H1 (cell line): ENCODE measurements at regions not wholly inside any gene's neighbourhood (a gene's known extent, or its start where the extent isn't known, plus 50 kb on each side); places are given as distances from the start of the nearest gene placed in this dataset.
"Not testable (repeated sequence)": the region's sequence is repeated elsewhere in the genome, so short reads cannot be mapped to it uniquely, and the experiment has no call there.

Experiments
- ASH2L ChIP-seq: fragments of 200-600, 300-600 bp; sonication (generic); IDR thresholded peaks from one replicate; pipeline ENCODE4 v1.7.1; 2017; ENCODE audit warnings: low read length
- CBX8 ChIP-seq: fragments of 300-800, 300-1000 bp; sonication (generic); IDR thresholded peaks from 2 replicates; pipeline ENCODE4 v1.7.1; 2016; ENCODE audit warnings: low read depth, low read length, borderline replicate concordance
- CREB1 ChIP-seq: IDR thresholded peaks from 2 replicates; pipeline ENCODE4 v1.6.1; 2012; ENCODE audit warnings: inconsistent platforms
- POLR2A ChIP-seq, 2 experiments: IDR thresholded peaks; 1 replicate in 1 of 2; 2 replicates in 1 of 2; pipeline ENCODE4 v1.6.1; 2011; ENCODE audit warnings: low read depth in 2 of 2, low read length in 2 of 2, mild to moderate bottlenecking in 2 of 2; ENCODE audit errors: control extremely low read depth in 1 of 2
- POLR2AphosphoS5 ChIP-seq: IDR thresholded peaks from 2 replicates; pipeline ENCODE4 v1.6.1; 2011; ENCODE audit warnings: low read depth, low read length
- SUZ12 ChIP-seq: fragments of 200-600 bp; sonication (generic); IDR thresholded peaks from 2 replicates; pipeline ENCODE4 v1.6.1; 2012; ENCODE audit warnings: mild to moderate bottlenecking, inconsistent platforms, low read length, moderate library complexity, mixed read lengths
- TAF1 ChIP-seq: IDR thresholded peaks from 2 replicates; pipeline ENCODE4 v1.6.1; 2011; ENCODE audit warnings: mild to moderate bottlenecking, low read depth, low read length
- TF ChIP-seq, protein P1 (sequence below), 3 experiments: IDR thresholded peaks; 1 replicate in 2 of 3; 2 replicates in 1 of 3; pipeline versions ENCODE4 v1.5.1 to v1.6.1; 2011; ENCODE audit warnings: low read length in 3 of 3, mild to moderate bottlenecking in 3 of 3, inconsistent platforms in 2 of 3, low read depth in 1 of 3, moderate library complexity in 1 of 3; ENCODE audit not compliant: insufficient read depth in 1 of 3; ENCODE audit errors: control extremely low read depth in 1 of 3
- TF ChIP-seq, protein P2 (sequence below): IDR thresholded peaks from 2 replicates; pipeline ENCODE4 v1.6.1; 2012; ENCODE audit warnings: inconsistent platforms

DNA sequence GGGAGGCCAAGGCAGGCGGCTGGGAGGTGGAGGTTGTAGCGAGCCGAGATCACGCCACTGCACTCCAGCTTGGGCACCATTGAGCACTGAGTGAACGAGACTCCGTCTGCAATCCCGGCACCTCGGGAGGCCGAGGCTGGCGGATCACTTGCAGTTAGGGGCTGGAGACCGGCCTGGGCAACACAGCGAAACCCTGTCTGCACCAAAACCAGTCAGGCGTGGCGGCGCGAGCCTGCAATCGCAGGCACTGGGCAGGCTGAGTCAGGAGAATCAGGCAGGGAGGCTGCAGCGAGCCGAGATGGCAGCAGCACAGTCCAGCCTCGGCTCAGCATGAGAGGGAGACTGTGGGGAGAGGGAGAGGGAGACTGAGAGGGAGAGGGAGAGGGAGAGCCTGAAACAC lies 126.0 kb upstream of the PTPRG start:
- TF ChIP-seq, protein P1, sequence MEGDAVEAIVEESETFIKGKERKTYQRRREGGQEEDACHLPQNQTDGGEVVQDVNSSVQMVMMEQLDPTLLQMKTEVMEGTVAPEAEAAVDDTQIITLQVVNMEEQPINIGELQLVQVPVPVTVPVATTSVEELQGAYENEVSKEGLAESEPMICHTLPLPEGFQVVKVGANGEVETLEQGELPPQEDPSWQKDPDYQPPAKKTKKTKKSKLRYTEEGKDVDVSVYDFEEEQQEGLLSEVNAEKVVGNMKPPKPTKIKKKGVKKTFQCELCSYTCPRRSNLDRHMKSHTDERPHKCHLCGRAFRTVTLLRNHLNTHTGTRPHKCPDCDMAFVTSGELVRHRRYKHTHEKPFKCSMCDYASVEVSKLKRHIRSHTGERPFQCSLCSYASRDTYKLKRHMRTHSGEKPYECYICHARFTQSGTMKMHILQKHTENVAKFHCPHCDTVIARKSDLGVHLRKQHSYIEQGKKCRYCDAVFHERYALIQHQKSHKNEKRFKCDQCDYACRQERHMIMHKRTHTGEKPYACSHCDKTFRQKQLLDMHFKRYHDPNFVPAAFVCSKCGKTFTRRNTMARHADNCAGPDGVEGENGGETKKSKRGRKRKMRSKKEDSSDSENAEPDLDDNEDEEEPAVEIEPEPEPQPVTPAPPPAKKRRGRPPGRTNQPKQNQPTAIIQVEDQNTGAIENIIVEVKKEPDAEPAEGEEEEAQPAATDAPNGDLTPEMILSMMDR (IDR thresholded peaks at IDR 0.05; ENCODE audit: control extremely low read depth in 1 of 3, insufficient read depth in 1 of 3, low read depth in 1 of 3, low read length in 3 of 3) = not testable (repeated sequence)
- TF ChIP-seq SUZ12; CBX8; CREB1; POLR2AphosphoS5; POLR2A (IDR thresholded peaks at IDR 0.05; ENCODE audit: control extremely low read depth in 1 of 2, low read depth in 2 of 2, low read length in 2 of 2); ASH2L; TAF1: not testable (repeated sequence)
- TF ChIP-seq, protein P2, sequence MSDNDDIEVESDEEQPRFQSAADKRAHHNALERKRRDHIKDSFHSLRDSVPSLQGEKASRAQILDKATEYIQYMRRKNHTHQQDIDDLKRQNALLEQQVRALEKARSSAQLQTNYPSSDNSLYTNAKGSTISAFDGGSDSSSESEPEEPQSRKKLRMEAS = not testable (repeated sequence)
